HepG2 (cell line): ENCODE measurements at regions not wholly inside any gene's neighbourhood (a gene's known extent, or its start where the extent isn't known, plus 50 kb on each side); places are given as distances from the start of the nearest gene placed in this dataset.

ENCODE experiments used
- AFF4 ChIP-seq: sonication (generic); formaldehyde crosslinking; IDR thresholded peaks from 2 replicates; pipeline ENCODE4 v1.4.0; 2020; ENCODE audit warnings: missing genetic modification reagents
- ZNF496 ChIP-seq: sonication (generic); formaldehyde crosslinking; IDR thresholded peaks from 2 replicates; pipeline ENCODE4 v1.8.1; 2023; ENCODE audit warnings: mild to moderate bottlenecking, moderate library complexity, missing genetic modification reagents; ENCODE audit not compliant: insufficient replicate concordance
- TF ChIP-seq, protein P1 (sequence below), 2 experiments: fragments of 450-650 bp in 1 of 2; sonication (generic) in 1 of 2; formaldehyde crosslinking in 1 of 2; IDR thresholded peaks; 2 replicates each; pipeline versions ENCODE4 v1.6.1 to v1.8.0; 2016 to 2022; ENCODE audit warnings: antibody characterized with exemption in 1 of 2, mild to moderate bottlenecking in 1 of 2, missing genetic modification reagents in 1 of 2

GRCh38 chr1:5404412-5405203 is 587.6 kb downstream of the NPHP4 start (continued):
- TF ChIP-seq, protein P1, sequence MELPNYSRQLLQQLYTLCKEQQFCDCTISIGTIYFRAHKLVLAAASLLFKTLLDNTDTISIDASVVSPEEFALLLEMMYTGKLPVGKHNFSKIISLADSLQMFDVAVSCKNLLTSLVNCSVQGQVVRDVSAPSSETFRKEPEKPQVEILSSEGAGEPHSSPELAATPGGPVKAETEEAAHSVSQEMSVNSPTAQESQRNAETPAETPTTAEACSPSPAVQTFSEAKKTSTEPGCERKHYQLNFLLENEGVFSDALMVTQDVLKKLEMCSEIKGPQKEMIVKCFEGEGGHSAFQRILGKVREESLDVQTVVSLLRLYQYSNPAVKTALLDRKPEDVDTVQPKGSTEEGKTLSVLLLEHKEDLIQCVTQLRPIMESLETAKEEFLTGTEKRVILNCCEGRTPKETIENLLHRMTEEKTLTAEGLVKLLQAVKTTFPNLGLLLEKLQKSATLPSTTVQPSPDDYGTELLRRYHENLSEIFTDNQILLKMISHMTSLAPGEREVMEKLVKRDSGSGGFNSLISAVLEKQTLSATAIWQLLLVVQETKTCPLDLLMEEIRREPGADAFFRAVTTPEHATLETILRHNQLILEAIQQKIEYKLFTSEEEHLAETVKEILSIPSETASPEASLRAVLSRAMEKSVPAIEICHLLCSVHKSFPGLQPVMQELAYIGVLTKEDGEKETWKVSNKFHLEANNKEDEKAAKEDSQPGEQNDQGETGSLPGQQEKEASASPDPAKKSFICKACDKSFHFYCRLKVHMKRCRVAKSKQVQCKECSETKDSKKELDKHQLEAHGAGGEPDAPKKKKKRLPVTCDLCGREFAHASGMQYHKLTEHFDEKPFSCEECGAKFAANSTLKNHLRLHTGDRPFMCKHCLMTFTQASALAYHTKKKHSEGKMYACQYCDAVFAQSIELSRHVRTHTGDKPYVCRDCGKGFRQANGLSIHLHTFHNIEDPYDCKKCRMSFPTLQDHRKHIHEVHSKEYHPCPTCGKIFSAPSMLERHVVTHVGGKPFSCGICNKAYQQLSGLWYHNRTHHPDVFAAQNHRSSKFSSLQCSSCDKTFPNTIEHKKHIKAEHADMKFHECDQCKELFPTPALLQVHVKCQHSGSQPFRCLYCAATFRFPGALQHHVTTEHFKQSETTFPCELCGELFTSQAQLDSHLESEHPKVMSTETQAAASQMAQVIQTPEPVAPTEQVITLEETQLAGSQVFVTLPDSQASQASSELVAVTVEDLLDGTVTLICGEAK (IDR thresholded peaks at IDR 0.05): no peak
- TF ChIP-seq, protein P1 (CRISPR knock-in tag; IDR thresholded peaks at IDR 0.05): no peak
- TF ChIP-seq AFF4 (CRISPR knock-in tag) (no peak), ZNF496 (CRISPR knock-in tag) (no peak)
